ENCODE measurements at regions not wholly inside any gene's neighbourhood (a gene's known extent, or its start where the extent isn't known, plus 50 kb on each side); places are given as distances from the start of the nearest gene placed in this dataset.
"Not testable (repeated sequence)": the region's sequence is repeated elsewhere in the genome, so short reads cannot be mapped to it uniquely, and the experiment has no call there.

DNA sequence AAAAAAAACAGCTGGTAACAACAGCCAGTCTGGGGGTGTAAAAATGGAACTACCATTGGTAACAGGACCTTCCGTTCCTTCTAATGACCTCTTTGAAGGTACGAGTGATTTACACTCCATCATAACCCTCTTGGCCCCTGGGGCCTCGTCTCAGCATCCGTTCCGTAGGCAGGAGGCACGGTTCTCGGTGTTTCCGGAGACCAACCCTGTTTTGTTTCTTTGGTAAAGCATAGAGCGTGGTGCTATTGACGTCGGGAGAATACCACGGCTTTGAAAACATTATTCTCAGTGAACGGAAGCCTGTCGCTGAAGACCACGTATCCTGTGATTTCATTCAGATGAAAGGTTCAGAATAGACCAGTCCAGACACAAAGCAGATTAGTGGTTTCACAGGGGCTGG is 198.9 kb downstream of the ASMT start:
- H3K79me2 ChIP-seq (ENCODE audit: insufficient read depth, low read length): no peaks in the 10 kb centered on the region
- H3K27ac ChIP-seq (ENCODE audit: extremely low read length, insufficient read depth, low read length): no peak overlapping the region
- no peaks in the 10 kb centered on the region for H3K27me3 ChIP-seq (ENCODE audit: control insufficient read depth in 1 of 2, insufficient read depth in 2 of 2, low read length in 2 of 2)
- no peaks in the 10 kb centered on the region for H3K4me1 ChIP-seq (ENCODE audit: insufficient read depth, low read length)
- ATAC-seq: no peak
- no peak for TF ChIP-seq ATM (IDR thresholded peaks at IDR 0.05; ENCODE audit: borderline replicate concordance)
- ChIA-PET CTCF (ENCODE audit: low intra/inter-chr PET ratio, low total read pairs) (no interaction called here), POLR2A (no interaction called here)
- FAIRE-seq: no peak
- no peak overlapping the region for H3K4me3 ChIP-seq (replicated peaks in 1 of 3; ENCODE audit: insufficient read depth in 1 of 3, low read depth in 2 of 3, low read length in 3 of 3)
- no peaks in the 10 kb centered on the region for H4K20me1 ChIP-seq (ENCODE audit: insufficient read depth, low read length)
- no peak overlapping the region for H3K9ac ChIP-seq (ENCODE audit: insufficient read depth, low read depth, low read length)
- H2AFZ ChIP-seq (ENCODE audit: low read length): no peak overlapping the region
- in situ Hi-C loops (cut with HindIII; ENCODE audit: extremely low pct_ligation_motif_present, low pct_unique_long_range_greater_than_20kb) (no loop called here), intact Hi-C loops (cut with micrococcal nuclease; ENCODE audit: unreplicated experiment) (no loop called here)
- H3K9me3 ChIP-seq (ENCODE audit: low read length): 0 out of 2 replicates have a peak, but pooled peaks cover 4% of the 10 kb centered on the region
- no peaks in the 10 kb centered on the region for H3K36me3 ChIP-seq (replicated peaks in 1 of 2; ENCODE audit: control insufficient read depth in 1 of 2, insufficient read depth in 2 of 2, low read length in 2 of 2)
- no peak overlapping the region for H3K4me2 ChIP-seq (ENCODE audit: low read depth, low read length)
- 57% methylated on average over 15 of the region's 15 CpGs for WGBS (ENCODE audit: low lambda C conversion rate)
- DNase-seq (ENCODE audit: low spot score): no peak
- no TSS peak for BruUV-seq (replicated peaks)

DNA sequence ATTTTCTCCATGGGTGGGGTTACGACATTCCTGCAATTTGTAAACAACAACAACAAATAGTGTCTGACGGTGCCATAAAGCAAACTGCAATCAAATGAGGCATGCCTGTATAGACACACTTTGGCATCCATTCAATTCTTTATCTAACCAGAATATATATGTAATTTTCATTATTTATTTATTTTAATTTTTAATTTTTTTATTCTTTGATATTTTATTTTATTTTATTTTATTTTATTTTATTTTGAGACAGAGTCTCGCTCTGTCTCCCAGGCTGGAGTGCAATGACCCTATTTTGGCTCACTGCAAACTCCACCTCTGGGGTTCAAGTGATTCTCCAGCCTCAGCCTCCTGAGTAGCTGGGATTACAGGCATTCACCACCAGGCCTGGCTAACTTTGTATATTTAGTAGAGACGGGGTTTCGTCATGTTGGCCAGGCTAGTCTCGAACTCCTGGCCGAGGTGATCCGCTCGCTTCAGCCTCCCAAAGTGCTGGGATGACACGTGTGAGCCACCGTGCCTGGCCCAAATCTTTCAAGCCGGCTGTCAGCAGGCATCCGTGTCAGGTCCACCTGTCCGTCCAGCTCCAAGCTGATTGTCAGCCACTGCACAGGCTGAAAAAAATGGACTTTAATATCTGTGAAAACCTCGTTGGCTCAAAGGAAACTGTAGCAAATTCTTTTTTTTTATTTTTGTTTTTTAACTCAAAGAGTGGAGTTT is 200.8 kb downstream of the ASMT start:
- no TSS peak for BruUV-seq (replicated peaks)
- CTCF ChIA-PET (ENCODE audit: low intra/inter-chr PET ratio, low total read pairs): no interaction called here
- no peaks in the 10 kb centered on the region for H3K4me1 ChIP-seq (ENCODE audit: insufficient read depth, low read length)
- no peak overlapping the region for H3K9ac ChIP-seq (ENCODE audit: insufficient read depth, low read depth, low read length)
- no peak for ATAC-seq
- no peak for TF ChIP-seq ZSCAN29 (CRISPR knock-in tag; conservative IDR thresholded peaks at IDR 0.05)
- TF ChIP-seq HNRNPH1 (optimal IDR thresholded peaks at IDR 0.05; ENCODE audit: low read depth, low read length): no peak
- TF ChIP-seq, protein P1, sequence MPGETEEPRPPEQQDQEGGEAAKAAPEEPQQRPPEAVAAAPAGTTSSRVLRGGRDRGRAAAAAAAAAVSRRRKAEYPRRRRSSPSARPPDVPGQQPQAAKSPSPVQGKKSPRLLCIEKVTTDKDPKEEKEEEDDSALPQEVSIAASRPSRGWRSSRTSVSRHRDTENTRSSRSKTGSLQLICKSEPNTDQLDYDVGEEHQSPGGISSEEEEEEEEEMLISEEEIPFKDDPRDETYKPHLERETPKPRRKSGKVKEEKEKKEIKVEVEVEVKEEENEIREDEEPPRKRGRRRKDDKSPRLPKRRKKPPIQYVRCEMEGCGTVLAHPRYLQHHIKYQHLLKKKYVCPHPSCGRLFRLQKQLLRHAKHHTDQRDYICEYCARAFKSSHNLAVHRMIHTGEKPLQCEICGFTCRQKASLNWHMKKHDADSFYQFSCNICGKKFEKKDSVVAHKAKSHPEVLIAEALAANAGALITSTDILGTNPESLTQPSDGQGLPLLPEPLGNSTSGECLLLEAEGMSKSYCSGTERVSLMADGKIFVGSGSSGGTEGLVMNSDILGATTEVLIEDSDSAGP (CRISPR knock-in tag; IDR thresholded peaks at IDR 0.05; ENCODE audit: borderline replicate concordance): no peak
- no peak overlapping the region for H3K4me3 ChIP-seq (replicated peaks in 1 of 3; ENCODE audit: insufficient read depth in 1 of 3, low read depth in 2 of 3, low read length in 3 of 3)
- intact Hi-C loops (cut with micrococcal nuclease; ENCODE audit: unreplicated experiment) (no loop called here), in situ Hi-C loops (cut with HindIII; ENCODE audit: extremely low pct_ligation_motif_present, low pct_unique_long_range_greater_than_20kb) (no loop called here)
- FAIRE-seq: no peak
- no peaks in the 10 kb centered on the region for H3K27me3 ChIP-seq (ENCODE audit: control insufficient read depth in 1 of 2, insufficient read depth in 2 of 2, low read length in 2 of 2)
- POLR2A ChIA-PET: no interaction called here
- no peak overlapping the region for H2AFZ ChIP-seq (ENCODE audit: low read length)
- H3K9me3 ChIP-seq (ENCODE audit: low read length): peaks cover 8% of the 10 kb centered on the region; the same call in 1 of the 2 replicates
- no peaks in the 10 kb centered on the region for H3K36me3 ChIP-seq (replicated peaks in 1 of 2; ENCODE audit: control insufficient read depth in 1 of 2, insufficient read depth in 2 of 2, low read length in 2 of 2)
- DNase-seq (ENCODE audit: low spot score): no peak
- WGBS (ENCODE audit: low lambda C conversion rate): 63% methylated on average over 15 of the region's 15 CpGs
- H3K4me2 ChIP-seq (ENCODE audit: low read depth, low read length): no peak overlapping the region
- H3K79me2 ChIP-seq (ENCODE audit: insufficient read depth, low read length): no peaks in the 10 kb centered on the region
- no peak overlapping the region for H3K27ac ChIP-seq (ENCODE audit: extremely low read length, insufficient read depth, low read length)
- H4K20me1 ChIP-seq (ENCODE audit: insufficient read depth, low read length): no peaks in the 10 kb centered on the region

DNA sequence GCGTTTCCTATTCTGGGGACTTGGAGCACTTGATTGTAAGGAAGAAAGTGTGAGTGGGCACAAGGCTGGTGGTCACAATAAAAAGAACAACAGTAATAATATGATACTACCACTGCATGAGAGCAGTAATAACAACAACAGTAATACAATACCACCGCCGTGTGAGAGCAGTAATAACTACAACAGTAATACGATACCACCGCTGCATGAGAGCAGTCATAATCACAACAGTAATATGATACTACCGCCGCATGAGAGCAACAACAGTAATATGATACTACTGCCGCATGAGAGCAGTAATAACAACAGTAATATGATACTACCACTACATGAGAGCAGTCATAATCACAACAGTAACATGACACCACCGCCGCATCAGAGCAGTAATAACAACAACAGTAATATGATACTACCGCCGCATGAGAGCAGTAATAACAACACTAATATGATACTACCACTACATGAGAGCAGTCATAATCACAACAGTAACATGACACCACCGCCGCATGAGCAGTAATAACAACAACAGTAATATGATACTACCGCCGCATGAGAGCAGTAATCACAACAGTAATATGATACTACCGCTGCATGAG is 201.6 kb downstream of the ASMT start:
- intact Hi-C loops (cut with micrococcal nuclease; ENCODE audit: unreplicated experiment); ATAC-seq; H3K27me3 ChIP-seq (ENCODE audit: control insufficient read depth in 1 of 2, insufficient read depth in 2 of 2, low read length in 2 of 2); DNase-seq (ENCODE audit: low spot score); POLR2A ChIA-PET; in situ Hi-C loops (cut with HindIII; ENCODE audit: extremely low pct_ligation_motif_present, low pct_unique_long_range_greater_than_20kb); H3K27ac ChIP-seq (ENCODE audit: extremely low read length, insufficient read depth, low read length); H2AFZ ChIP-seq (ENCODE audit: low read length); H3K9ac ChIP-seq (ENCODE audit: insufficient read depth, low read depth, low read length); H3K4me3 ChIP-seq (replicated peaks in 1 of 3; ENCODE audit: insufficient read depth in 1 of 3, low read depth in 2 of 3, low read length in 3 of 3); FAIRE-seq; H3K4me2 ChIP-seq (ENCODE audit: low read depth, low read length); H3K79me2 ChIP-seq (ENCODE audit: insufficient read depth, low read length); BruUV-seq (replicated peaks); H3K9me3 ChIP-seq (ENCODE audit: low read length); H4K20me1 ChIP-seq (ENCODE audit: insufficient read depth, low read length); H3K36me3 ChIP-seq (replicated peaks in 1 of 2; ENCODE audit: control insufficient read depth in 1 of 2, insufficient read depth in 2 of 2, low read length in 2 of 2); CTCF ChIA-PET (ENCODE audit: low intra/inter-chr PET ratio, low total read pairs); H3K4me1 ChIP-seq (ENCODE audit: insufficient read depth, low read length): not testable (repeated sequence)
- 85% methylated on average over 16 of the region's 17 CpGs for WGBS (ENCODE audit: low lambda C conversion rate)

Measured in HepG2 (cell line).